Activated T-helper 2 cell treated with anti-CD3 and anti-CD28 coated beads, Interferon-gamma antibody, Interleukin-2, Interleukin-4, amounts not matched to agents 10 μg/mL and 5 μg/mL and 100 μg/mL, durations not matched to agents 14 hours and 24 hours and 36 hours (primary cell): ENCODE measurements at regions not wholly inside any gene's neighbourhood (a gene's known extent, or its start where the extent isn't known, plus 50 kb on each side); places are given as distances from the start of the nearest gene placed in this dataset.
"Not testable (repeated sequence)": the region's sequence is repeated elsewhere in the genome, so short reads cannot be mapped to it uniquely, and the experiment has no call there.

Experiments used
- DNase-seq: peaks from one replicate; pipeline ENCODE4 v3.0.0; 2021; ENCODE audit warnings: low spot score
- H3K27ac Mint-ChIP-seq: one replicate; pipeline ENCODE4 v1.8.0; 2021; ENCODE audit warnings: mixed read lengths
- H3K27me3 Mint-ChIP-seq: one replicate; pipeline ENCODE4 v1.8.0; 2021; ENCODE audit warnings: low read depth, mixed read lengths
- H3K36me3 Mint-ChIP-seq: one replicate; pipeline ENCODE4 v1.8.0; 2021; ENCODE audit warnings: low read depth, mixed read lengths
- H3K4me1 Mint-ChIP-seq: one replicate; pipeline ENCODE4 v1.8.0; 2021; ENCODE audit warnings: low read depth, mixed read lengths
- H3K4me3 Mint-ChIP-seq: one replicate; pipeline ENCODE4 v1.8.0; 2021; ENCODE audit warnings: low read depth, mild to moderate bottlenecking, moderate library complexity, mixed read lengths
- H3K9me3 Mint-ChIP-seq: one replicate; pipeline ENCODE4 v1.8.0; 2021; ENCODE audit warnings: mixed read lengths
- intact Hi-C: fragments of 100-400 bp; cut with micrococcal nuclease; formaldehyde crosslinking; loops from one replicate; pipeline ENCODE4 v1.15.1; 2023

DNA sequence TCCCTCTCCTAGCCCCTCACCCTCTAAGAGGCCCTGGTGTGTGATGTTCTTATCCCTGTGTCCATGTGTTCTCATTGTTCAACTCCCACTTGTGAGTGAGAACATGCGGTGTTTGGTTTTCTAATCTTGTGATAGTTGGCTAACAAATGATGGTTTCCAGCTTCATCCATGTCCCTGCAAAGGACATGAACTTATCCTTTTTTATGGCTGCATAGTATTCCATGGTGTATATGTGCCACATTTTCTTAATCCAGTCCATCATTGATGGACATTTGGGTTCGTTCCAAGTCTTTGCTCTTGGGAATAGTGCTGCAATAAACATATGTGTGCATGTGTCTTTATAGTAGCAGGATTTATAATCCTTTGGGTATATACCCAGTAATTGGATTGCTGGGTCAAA, 353.2 kb upstream of the EDA2R start:
- H3K4me3 Mint-ChIP-seq, DNase-seq, H3K9me3 Mint-ChIP-seq, H3K36me3 Mint-ChIP-seq, H3K4me1 Mint-ChIP-seq, intact Hi-C loops, H3K27ac Mint-ChIP-seq, H3K27me3 Mint-ChIP-seq: not testable (repeated sequence)

DNA sequence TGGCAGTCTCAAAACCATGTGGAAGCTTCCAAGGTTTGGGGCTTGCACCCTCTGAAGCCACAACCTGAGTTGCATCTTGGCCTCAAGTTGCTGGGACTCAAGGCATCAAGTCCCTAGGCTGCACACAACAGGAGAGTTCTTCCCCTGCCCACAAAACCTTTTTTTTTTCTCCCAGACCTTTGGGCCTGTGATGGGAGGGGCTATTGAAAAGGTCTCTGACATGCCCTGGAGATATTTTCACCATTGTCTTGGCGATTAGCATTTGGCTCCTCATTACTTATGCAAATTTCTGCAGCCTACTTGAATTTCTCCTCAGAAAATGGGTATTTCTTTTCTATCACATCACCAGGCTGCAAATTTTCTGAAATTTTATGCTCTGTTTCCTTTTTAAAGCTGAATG, 349.5 kb upstream of the EDA2R start:
- Mint-ChIP-seq H3K27me3 (no peaks in the 10 kb centered on the region), H3K9me3 (peaks cover 8% of the 10 kb centered on the region)

DNA sequence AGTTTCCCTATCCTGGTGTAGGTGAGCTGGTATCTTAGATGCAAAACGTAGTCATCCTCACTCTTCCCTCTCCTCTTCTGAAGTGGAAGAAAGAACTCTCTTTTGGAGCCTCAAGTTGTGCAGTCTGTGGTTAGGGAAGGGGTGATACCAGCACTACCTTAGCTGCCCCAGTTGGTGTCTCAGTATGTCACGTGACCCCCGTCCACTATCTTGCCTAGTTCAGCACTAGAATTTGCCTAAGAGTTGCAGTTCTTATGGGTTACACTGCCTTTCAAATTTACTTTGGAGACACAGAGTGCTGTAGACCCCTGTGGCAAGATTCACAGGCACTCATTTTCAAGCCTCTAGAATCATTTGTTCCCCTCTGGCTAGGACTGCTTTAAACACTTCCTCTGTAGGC, 322.8 kb upstream of the EDA2R start:
- H3K9me3 Mint-ChIP-seq: peaks cover 13% of the 10 kb centered on the region
- no peaks in the 10 kb centered on the region for H3K36me3 Mint-ChIP-seq
- H3K27ac Mint-ChIP-seq: no peak overlapping the region
- DNase-seq: no peak
- intact Hi-C loops: no loop called here
- no peak overlapping the region for H3K4me3 Mint-ChIP-seq
- no peaks in the 10 kb centered on the region for H3K27me3 Mint-ChIP-seq
- H3K4me1 Mint-ChIP-seq: no peaks in the 10 kb centered on the region

More for the DNA sequence above, 349.5 kb upstream of the EDA2R start:
- Mint-ChIP-seq H3K4me1 (no peaks in the 10 kb centered on the region), H3K27ac (no peak overlapping the region), H3K36me3 (no peaks in the 10 kb centered on the region), H3K4me3 (no peak overlapping the region)
- DNase-seq: no peak
- intact Hi-C loops: no loop called here

DNA sequence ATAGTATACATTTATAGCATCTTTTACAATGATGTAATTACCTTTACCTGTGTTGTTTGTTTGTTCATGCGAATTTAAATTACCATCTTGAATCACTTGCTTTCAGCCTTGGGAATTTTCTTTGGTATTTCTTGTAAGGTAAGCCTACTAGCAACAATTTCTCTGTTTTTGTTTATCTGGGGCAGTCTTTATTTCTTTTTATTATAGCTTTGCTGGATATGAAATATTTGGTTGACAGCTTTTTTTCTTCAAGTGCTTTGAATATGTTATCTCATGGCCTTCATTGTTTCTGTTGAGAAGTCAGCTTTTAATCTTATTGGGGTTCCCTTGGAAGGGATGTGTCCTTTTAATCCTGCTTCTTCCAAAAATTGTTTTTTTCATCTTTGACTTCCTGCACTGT, 292.8 kb upstream of the EDA2R start:
- no peak overlapping the region for H3K27ac Mint-ChIP-seq
- H3K27me3 Mint-ChIP-seq: no peaks in the 10 kb centered on the region
- no peaks in the 10 kb centered on the region for H3K4me1 Mint-ChIP-seq
- H3K9me3 Mint-ChIP-seq: peaks cover 11% of the 10 kb centered on the region
- no peak overlapping the region for H3K4me3 Mint-ChIP-seq
- no peak for DNase-seq
- no peaks in the 10 kb centered on the region for H3K36me3 Mint-ChIP-seq
- intact Hi-C loops: no loop called here

DNA sequence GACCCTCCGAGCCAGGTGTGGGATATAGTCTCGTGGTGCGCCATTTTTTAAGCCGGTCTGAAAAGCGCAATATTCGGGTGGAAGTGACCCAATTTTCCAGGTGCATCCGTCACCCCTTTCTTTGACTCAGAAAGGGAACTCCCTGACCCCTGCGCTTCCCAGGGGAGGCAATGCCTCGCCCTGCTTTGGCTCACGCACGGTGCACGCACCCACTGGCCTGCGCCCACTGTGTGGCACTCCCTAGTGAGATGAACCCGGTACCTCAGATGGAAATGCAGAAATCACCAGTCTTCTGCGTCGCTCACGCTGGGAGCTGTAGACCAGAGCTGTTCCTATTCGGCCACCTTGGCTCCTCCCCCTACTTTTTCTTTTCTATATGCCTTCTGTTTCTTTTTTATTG, 291.6 kb upstream of the EDA2R start:
- H3K4me1 Mint-ChIP-seq, H3K27ac Mint-ChIP-seq, intact Hi-C loops, H3K36me3 Mint-ChIP-seq, H3K4me3 Mint-ChIP-seq, DNase-seq, H3K27me3 Mint-ChIP-seq: not testable (repeated sequence)
- H3K9me3 Mint-ChIP-seq: peaks cover 11% of the 10 kb centered on the region

DNA sequence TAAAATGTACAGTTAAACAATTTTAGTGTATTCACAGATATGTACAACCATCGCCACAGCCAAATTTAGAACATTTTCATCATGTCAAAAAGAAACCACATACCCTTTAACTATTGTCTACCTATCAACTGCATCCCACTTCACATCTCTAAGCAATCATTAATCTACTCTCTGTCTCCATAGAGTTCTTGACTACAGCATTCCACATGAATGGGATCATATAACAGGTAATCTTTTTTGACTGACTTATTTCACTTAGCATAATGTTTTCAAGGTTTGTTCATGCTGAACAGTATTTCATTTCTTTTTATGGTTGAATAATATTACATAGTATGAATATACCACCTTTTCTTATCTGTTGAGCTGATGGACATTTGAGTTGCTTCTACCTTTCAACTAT, 281.4 kb upstream of the EDA2R start:
- intact Hi-C loops: no loop called here
- H3K27me3 Mint-ChIP-seq: no peaks in the 10 kb centered on the region
- no peaks in the 10 kb centered on the region for H3K36me3 Mint-ChIP-seq
- H3K4me3 Mint-ChIP-seq: no peak overlapping the region
- H3K9me3 Mint-ChIP-seq: no peaks in the 10 kb centered on the region
- H3K4me1 Mint-ChIP-seq: no peaks in the 10 kb centered on the region
- no peak overlapping the region for H3K27ac Mint-ChIP-seq
- DNase-seq: no peak

DNA sequence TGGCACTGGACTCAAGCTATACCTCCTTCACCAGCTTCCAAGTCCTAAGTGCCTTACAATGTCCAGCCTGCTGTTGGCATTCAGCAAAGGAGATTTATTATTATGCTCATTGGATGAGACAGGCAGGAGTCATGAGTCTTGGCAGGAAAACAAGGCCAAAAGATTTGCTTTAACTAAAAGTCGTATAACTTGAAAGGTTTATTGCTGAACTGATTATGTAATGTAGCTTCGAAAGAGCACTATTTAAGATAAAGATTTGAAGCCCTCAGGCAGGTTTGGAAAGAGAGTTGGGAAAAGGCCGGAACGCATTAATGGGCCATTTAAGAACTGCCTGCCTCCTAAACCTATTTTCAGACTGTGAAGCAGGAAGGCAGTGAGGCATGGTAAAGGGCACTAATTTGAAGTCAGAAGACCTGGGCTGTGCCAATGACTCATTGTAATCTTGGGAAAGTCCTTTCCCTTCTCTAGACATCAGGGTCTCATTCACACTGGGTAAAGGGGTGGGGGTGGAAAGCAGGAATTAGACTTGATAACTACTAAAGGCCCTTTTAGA, 280.5 kb upstream of the EDA2R start:
- Mint-ChIP-seq H3K27me3 (no peaks in the 10 kb centered on the region), H3K27ac (no peak overlapping the region), H3K4me1 (no peaks in the 10 kb centered on the region), H3K36me3 (no peaks in the 10 kb centered on the region), H3K4me3 (no peak overlapping the region), H3K9me3 (no peaks in the 10 kb centered on the region)
- DNase-seq: no peak
- intact Hi-C loops: no loop called here

DNA sequence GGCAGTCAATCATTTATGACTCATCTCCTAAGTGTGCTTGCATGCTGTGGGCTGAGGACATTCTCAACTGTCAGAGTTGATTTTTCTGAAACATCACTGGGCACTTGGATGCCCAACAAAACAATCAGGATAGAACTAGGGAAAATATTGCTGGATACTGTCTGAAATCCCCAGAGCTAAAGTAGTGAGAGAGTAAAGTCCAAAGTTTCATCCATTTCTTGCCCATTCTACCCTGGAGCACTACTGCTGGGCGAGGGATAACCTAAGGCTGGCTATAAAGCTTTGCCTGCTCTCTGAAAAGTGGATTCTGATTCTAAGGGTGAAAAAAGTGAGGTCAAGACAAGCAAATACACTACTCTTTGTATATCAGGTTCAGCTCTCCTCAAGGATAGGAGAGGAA, 279.6 kb upstream of the EDA2R start:
- Mint-ChIP-seq H3K27ac (no peak overlapping the region), H3K36me3 (no peaks in the 10 kb centered on the region), H3K9me3 (no peaks in the 10 kb centered on the region), H3K27me3 (no peaks in the 10 kb centered on the region), H3K4me1 (no peaks in the 10 kb centered on the region), H3K4me3 (no peak overlapping the region)
- DNase-seq: no peak
- intact Hi-C loops: no loop called here

DNA sequence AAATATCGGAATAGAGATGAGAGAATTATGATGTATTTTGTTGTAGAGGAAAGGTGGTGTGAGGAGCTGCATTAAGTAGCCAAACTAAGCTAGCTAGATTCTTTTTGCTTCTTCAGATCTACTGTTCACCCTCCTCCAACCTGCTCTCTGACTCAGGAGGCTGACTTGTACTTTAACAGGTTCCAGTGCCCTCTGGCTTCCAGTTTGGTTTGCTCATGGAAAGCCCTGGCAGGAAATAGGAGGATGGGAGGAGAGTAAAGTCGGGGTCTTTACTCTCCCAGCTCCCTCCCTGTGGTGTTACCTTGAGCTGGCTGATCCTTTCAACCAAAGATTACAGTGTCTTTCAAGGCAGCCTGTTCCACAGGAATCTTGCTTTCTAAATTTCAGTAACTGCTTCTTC, 277.0 kb upstream of the EDA2R start:
- Mint-ChIP-seq H3K36me3 (no peaks in the 10 kb centered on the region), H3K4me3 (no peak overlapping the region), H3K4me1 (no peaks in the 10 kb centered on the region), H3K9me3 (no peaks in the 10 kb centered on the region), H3K27me3 (no peaks in the 10 kb centered on the region), H3K27ac (no peak overlapping the region)
- intact Hi-C loops: no loop called here
- DNase-seq: no peak

DNA sequence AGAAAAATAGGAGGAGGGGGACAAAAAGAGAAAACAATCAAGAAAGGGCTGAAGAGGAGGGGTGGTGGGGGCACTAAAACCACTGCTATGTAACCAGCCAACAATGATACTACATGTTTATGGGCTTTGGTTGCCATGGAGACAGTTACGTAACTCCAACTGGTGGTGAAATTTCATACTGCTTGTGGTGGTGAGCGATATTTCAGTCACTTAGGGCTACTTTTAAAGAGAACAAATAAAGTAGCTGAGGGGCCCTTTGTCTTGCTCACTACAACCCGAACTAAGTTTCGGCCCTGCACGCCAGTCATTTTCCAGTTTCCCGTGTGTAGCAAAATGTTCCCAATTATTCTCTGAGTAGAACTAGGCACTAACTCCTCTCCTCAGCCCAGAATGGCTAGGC, 275.2 kb upstream of the EDA2R start:
- no peaks in the 10 kb centered on the region for H3K36me3 Mint-ChIP-seq
- no peaks in the 10 kb centered on the region for H3K27me3 Mint-ChIP-seq
- H3K4me3 Mint-ChIP-seq: no peak overlapping the region
- no peaks in the 10 kb centered on the region for H3K9me3 Mint-ChIP-seq
- H3K4me1 Mint-ChIP-seq: no peaks in the 10 kb centered on the region
- no peak overlapping the region for H3K27ac Mint-ChIP-seq
- no peak for DNase-seq
- intact Hi-C loops: no loop called here

DNA sequence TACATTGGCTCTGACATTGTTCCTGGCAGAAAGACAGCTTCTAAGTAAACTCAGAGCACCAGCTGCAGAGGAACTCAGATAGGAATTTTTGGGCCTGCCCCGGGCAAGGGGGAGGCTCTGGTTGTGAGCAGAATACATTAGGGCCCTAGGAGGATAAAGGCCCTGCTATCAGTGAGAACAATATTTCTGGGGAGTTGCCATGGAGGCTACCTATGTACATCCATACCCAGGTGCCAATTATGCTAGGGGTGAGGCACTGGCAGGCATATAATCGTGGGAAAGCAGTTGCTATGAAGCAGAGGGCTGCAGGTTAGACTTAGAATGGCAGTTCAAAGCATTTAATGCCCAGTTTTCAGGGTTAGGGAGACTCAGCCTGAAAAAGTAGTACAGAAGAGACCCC, 273.5 kb upstream of the EDA2R start:
- Mint-ChIP-seq H3K4me1 (no peaks in the 10 kb centered on the region), H3K9me3 (no peaks in the 10 kb centered on the region), H3K27me3 (no peaks in the 10 kb centered on the region), H3K4me3 (no peak overlapping the region), H3K36me3 (no peaks in the 10 kb centered on the region), H3K27ac (no peak overlapping the region)
- intact Hi-C loops: no loop called here
- DNase-seq: no peak

DNA sequence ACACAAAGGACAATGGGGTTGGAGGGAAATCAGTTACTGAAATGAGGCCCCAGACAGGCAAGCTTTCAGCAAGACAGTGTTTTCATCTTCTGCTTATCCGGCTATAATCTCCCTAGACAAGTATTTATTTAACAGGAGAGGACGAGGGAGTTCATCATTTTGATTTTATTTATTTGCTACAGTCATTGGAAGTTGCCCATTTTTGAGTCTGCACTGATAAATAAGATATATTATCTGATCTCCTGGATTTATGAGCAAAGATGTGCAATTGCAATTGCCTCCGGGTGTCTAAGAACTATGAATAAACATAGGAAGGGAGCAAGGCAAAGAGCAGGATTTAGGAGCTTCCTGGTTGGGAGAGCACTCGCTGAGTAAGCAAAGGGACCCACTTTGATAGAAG, 263.2 kb upstream of the EDA2R start:
- no peaks in the 10 kb centered on the region for H3K36me3 Mint-ChIP-seq
- intact Hi-C loops: no loop called here
- H3K4me1 Mint-ChIP-seq: no peaks in the 10 kb centered on the region
- DNase-seq: no peak
- H3K4me3 Mint-ChIP-seq: no peak overlapping the region
- no peaks in the 10 kb centered on the region for H3K9me3 Mint-ChIP-seq
- H3K27ac Mint-ChIP-seq: no peak overlapping the region
- H3K27me3 Mint-ChIP-seq: no peaks in the 10 kb centered on the region

DNA sequence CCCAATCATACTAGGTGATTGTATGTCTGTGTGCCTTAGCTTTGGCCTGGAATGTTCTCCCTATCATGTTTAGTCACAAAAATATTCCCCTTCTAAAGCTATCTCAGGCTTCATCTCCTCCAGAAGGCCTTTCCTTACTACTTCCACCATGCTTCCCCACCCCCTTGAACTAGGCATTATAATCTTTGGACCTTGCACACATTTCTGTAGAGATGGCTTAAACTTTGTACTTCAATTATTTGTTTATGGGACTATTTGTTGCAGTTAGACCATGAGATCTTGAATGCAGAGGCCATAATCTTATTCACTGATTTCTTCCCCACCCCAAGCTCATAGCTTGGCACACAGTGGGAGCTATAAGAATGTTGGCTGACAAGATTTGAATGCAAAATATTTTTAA, 262.0 kb upstream of the EDA2R start:
- no peak overlapping the region for H3K4me3 Mint-ChIP-seq
- H3K36me3 Mint-ChIP-seq: no peaks in the 10 kb centered on the region
- H3K4me1 Mint-ChIP-seq: no peaks in the 10 kb centered on the region
- intact Hi-C loops: no loop called here
- no peak overlapping the region for H3K27ac Mint-ChIP-seq
- H3K9me3 Mint-ChIP-seq: no peaks in the 10 kb centered on the region
- H3K27me3 Mint-ChIP-seq: no peaks in the 10 kb centered on the region
- DNase-seq: no peak

DNA sequence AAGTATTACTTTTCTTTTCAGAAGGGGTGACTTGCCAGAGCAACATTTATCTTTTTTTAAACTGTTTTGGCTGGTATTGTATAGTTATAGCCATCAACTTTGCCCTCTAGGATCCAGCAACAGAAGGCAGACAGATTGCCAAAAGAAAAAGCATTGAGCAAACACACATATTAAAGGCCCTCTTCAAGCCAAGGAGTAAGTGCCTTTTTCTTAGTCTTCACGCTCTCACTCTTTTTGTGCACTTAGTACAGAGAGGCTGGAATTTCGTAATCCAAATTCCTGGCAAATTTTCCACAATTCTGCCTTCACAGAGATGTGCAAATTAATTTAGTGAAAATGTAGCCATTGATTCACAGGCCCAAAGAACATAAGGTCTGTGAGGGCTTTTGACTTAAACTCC, 253.1 kb upstream of the EDA2R start:
- Mint-ChIP-seq H3K4me1 (no peaks in the 10 kb centered on the region), H3K9me3 (no peaks in the 10 kb centered on the region), H3K4me3 (no peak overlapping the region), H3K27me3 (no peaks in the 10 kb centered on the region), H3K27ac (no peak overlapping the region), H3K36me3 (no peaks in the 10 kb centered on the region)
- intact Hi-C loops: no loop called here
- DNase-seq: no peak
